GM19438 (cell line): ENCODE measurements at regions not wholly inside any gene's neighbourhood (a gene's known extent, or its start where the extent isn't known, plus 50 kb on each side); places are given as distances from the start of the nearest gene placed in this dataset.
"Not testable (repeated sequence)": the region's sequence is repeated elsewhere in the genome, so short reads cannot be mapped to it uniquely, and the experiment has no call there.

Source experiments
- ATAC-seq: cut with Tn5 transposase; IDR thresholded peaks from one replicate; pipeline ENCODE4 v1.9.1; 2021; ENCODE audit warnings: low read depth; ENCODE audit not compliant: unreplicated experiment

GRCh38 chr11:38476808-38477575, 1879.0 kb upstream of the RAG2 start:
- no peak for ATAC-seq

- no peak for ATAC-seq
These were observed 1863.7 kb upstream of the RAG2 start for GRCh38 chr11:38461751-38462150.

- ATAC-seq: no peak
These were observed 1862.9 kb upstream of the RAG2 start for GRCh38 chr11:38460896-38461295.

- no peak for ATAC-seq
These were observed 1862.4 kb upstream of the RAG2 start for GRCh38 chr11:38460429-38460828.

- no peak for ATAC-seq
These were observed 1858.3 kb upstream of the RAG2 start for GRCh38 chr11:38456371-38456770.

- ATAC-seq: no peak
These were observed 1850.2 kb upstream of the RAG2 start for GRCh38 chr11:38448284-38448683.

GRCh38 chr11:38446336-38446735, 1848.3 kb upstream of the RAG2 start:
- ATAC-seq: no peak

GRCh38 chr11:38438091-38438490, 1840.1 kb upstream of the RAG2 start:
- no peak for ATAC-seq

- ATAC-seq: no peak
These were observed 1827.5 kb upstream of the RAG2 start for GRCh38 chr11:38425578-38425977.

- no peak for ATAC-seq
These were observed 1825.0 kb upstream of the RAG2 start for GRCh38 chr11:38423042-38423441.

GRCh38 chr11:38416141-38416540, 1818.1 kb upstream of the RAG2 start:
- no peak for ATAC-seq

GRCh38 chr11:38411149-38411548, 1813.1 kb upstream of the RAG2 start:
- ATAC-seq: no peak

- ATAC-seq: no peak
These were observed 1804.0 kb upstream of the RAG2 start for GRCh38 chr11:38402063-38402462.

- ATAC-seq: no peak
These were observed 1794.1 kb upstream of the RAG2 start for GRCh38 chr11:38392176-38392575.

- ATAC-seq: no peak
These were observed 1786.5 kb upstream of the RAG2 start for GRCh38 chr11:38384568-38384967.

- no peak for ATAC-seq
These were observed 1767.2 kb upstream of the RAG2 start for GRCh38 chr11:38365274-38365673.

GRCh38 chr11:38356255-38356654, 1758.2 kb upstream of the RAG2 start:
- no peak for ATAC-seq

GRCh38 chr11:38345286-38345685, 1747.2 kb upstream of the RAG2 start:
- no peak for ATAC-seq

- ATAC-seq: not testable (repeated sequence)
These were observed 1743.6 kb upstream of the RAG2 start for GRCh38 chr11:38341612-38342011.

GRCh38 chr11:38339835-38340440, 1741.9 kb upstream of the RAG2 start:
- no peak for ATAC-seq

- not testable (repeated sequence) for ATAC-seq
These were observed 1740.0 kb upstream of the RAG2 start for GRCh38 chr11:38338022-38338421.

- no peak for ATAC-seq
These were observed 1734.0 kb upstream of the RAG2 start for GRCh38 chr11:38332046-38332445.
